ENCODE measurements at regions not wholly inside any gene's neighbourhood (a gene's known extent, or its start where the extent isn't known, plus 50 kb on each side); places are given as distances from the start of the nearest gene placed in this dataset.

DNA sequence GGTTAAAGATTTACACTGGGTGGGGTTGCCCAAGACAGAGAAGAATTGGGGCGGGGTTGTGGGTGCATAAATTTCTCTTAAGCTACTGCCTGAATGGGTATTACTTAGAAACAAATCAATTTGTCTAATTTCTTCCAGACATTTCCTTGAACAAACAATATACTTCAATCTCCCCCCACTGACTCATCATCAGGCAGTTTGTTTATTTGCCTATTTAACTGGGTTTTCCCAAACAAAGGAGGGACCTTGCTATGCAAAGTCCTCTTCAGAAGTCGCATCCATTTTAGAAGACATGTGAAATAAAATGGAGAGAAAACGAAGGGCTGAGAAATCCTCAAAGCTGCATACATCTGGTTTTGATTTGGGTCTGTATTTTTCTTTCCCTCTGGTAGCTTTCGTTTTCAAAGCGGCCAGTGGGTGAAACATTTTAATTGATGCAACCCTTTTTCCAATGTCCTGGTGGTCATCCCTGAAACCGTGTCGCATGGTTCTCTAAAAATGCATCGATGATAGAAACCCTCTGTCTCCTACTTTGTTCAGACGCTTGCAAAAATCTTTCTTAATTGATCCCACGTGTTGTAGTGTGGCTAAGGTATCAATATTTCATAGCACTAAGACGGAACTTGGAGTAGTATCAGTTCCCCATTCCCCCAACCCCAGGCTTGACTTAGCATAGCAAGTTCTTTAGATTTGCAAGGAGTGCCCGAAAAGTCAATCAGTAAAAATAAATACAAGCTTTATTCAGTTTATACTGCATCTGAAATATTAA, 115.1 kb upstream of the MXRA5 start:
- intact Hi-C loops (cut with DNase I; ENCODE audit: low total_unique reads), result no loop called here
- no peaks in the 10 kb centered on the region for H3K4me1 ChIP-seq
- no peaks in the 10 kb centered on the region for H3K9me3 ChIP-seq
- H3K27ac ChIP-seq, result no peak overlapping the region
- H3K36me3 ChIP-seq, result no peaks in the 10 kb centered on the region
- no peak overlapping the region for H3K4me3 ChIP-seq
- no peaks in the 10 kb centered on the region for H3K27me3 ChIP-seq
- no peak for ATAC-seq
- no peak for TF ChIP-seq POLR2A (IDR thresholded peaks at IDR 0.05)
- TF ChIP-seq, protein P1, sequence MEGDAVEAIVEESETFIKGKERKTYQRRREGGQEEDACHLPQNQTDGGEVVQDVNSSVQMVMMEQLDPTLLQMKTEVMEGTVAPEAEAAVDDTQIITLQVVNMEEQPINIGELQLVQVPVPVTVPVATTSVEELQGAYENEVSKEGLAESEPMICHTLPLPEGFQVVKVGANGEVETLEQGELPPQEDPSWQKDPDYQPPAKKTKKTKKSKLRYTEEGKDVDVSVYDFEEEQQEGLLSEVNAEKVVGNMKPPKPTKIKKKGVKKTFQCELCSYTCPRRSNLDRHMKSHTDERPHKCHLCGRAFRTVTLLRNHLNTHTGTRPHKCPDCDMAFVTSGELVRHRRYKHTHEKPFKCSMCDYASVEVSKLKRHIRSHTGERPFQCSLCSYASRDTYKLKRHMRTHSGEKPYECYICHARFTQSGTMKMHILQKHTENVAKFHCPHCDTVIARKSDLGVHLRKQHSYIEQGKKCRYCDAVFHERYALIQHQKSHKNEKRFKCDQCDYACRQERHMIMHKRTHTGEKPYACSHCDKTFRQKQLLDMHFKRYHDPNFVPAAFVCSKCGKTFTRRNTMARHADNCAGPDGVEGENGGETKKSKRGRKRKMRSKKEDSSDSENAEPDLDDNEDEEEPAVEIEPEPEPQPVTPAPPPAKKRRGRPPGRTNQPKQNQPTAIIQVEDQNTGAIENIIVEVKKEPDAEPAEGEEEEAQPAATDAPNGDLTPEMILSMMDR (IDR thresholded peaks at IDR 0.05 in 4 of 5, conservative IDR thresholded peaks at IDR 0.05 in 1 of 5), result no peak
- in situ Hi-C loops (cut with MboI; ENCODE audit: low sequenced_read_pairs in 4 of 4), result no loop called here
- DNase-seq, result no peak

- TF ChIP-seq POLR2A (IDR thresholded peaks at IDR 0.05), result no peak
- TF ChIP-seq, protein P1 (IDR thresholded peaks at IDR 0.05 in 4 of 5, conservative IDR thresholded peaks at IDR 0.05 in 1 of 5), result no peak
- DNase-seq (no peak), ATAC-seq (no peak)
- no peaks in the 10 kb centered on the region for H3K36me3 ChIP-seq
- no peaks in the 10 kb centered on the region for H3K27me3 ChIP-seq
- H3K4me3 ChIP-seq, result no peak overlapping the region
- intact Hi-C loops (cut with DNase I; ENCODE audit: low total_unique reads) (no loop called here), in situ Hi-C loops (cut with MboI; ENCODE audit: low sequenced_read_pairs in 4 of 4) (no loop called here)
- H3K9me3 ChIP-seq, result no peaks in the 10 kb centered on the region
- H3K4me1 ChIP-seq, result no peaks in the 10 kb centered on the region
- no peak overlapping the region for H3K27ac ChIP-seq
Observed at GRCh38 chrX:3455796-3456195, 109.3 kb upstream of the MXRA5 start.

DNA sequence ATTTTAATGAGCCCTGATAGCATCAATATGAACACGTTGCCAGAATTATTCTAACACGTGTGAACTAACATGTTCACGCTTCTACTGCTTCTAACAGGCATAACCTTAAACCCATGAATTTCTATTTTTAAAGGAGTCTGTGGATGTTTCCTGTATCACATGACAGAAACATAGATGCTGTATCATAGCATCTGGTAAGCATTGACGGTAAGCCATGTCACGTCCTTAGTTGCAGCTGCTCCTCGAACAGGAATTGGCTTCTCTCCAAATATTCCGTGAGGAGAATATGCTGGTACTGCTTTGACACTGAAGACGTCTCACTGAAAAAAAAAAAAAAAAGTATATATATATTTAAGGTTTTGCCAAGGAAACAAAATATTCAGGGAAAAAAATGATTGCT, 105.1 kb upstream of the MXRA5 start:
- Histone ChIP-seq H3K36me3 (no peaks in the 10 kb centered on the region), H3K27me3 (no peaks in the 10 kb centered on the region), H3K4me3 (no peak overlapping the region), H3K27ac (no peak overlapping the region), H3K9me3 (no peaks in the 10 kb centered on the region), H3K4me1 (no peaks in the 10 kb centered on the region)
- intact Hi-C loops (cut with DNase I; ENCODE audit: low total_unique reads) (no loop called here), in situ Hi-C loops (cut with MboI; ENCODE audit: low sequenced_read_pairs in 4 of 4) (no loop called here)
- TF ChIP-seq POLR2A (IDR thresholded peaks at IDR 0.05), result no peak
- TF ChIP-seq, protein P1 (IDR thresholded peaks at IDR 0.05 in 4 of 5, conservative IDR thresholded peaks at IDR 0.05 in 1 of 5), result no peak
- ATAC-seq, result no peak
- no peak for DNase-seq

- H3K27ac ChIP-seq, result no peak overlapping the region
Observed at GRCh38 chrX:3450881-3451570, 104.6 kb upstream of the MXRA5 start.

More at GRCh38 chrX:3450881-3451570, 104.6 kb upstream of the MXRA5 start:
- no peak for DNase-seq
- TF ChIP-seq, protein P1 (IDR thresholded peaks at IDR 0.05 in 4 of 5, conservative IDR thresholded peaks at IDR 0.05 in 1 of 5), result no peak
- TF ChIP-seq POLR2A (IDR thresholded peaks at IDR 0.05), result no peak
- intact Hi-C loops (cut with DNase I; ENCODE audit: low total_unique reads), result no loop called here
- Histone ChIP-seq H3K36me3 (no peaks in the 10 kb centered on the region), H3K4me1 (no peaks in the 10 kb centered on the region), H3K9me3 (no peaks in the 10 kb centered on the region), H3K27me3 (no peaks in the 10 kb centered on the region), H3K4me3 (no peak overlapping the region)
- ATAC-seq, result no peak
- in situ Hi-C loops (cut with MboI; ENCODE audit: low sequenced_read_pairs in 4 of 4), result no loop called here

All from gastrocnemius medialis (tissue), 4 donors.